H1 (cell line): ENCODE measurements at regions not wholly inside any gene's neighbourhood (a gene's known extent, or its start where the extent isn't known, plus 50 kb on each side); places are given as distances from the start of the nearest gene placed in this dataset.

ENCODE experiments used
- CTCF ChIA-PET: fragments of 300-600 bp; sonication (Branson Sonifier 250); formaldehyde crosslinking; loops from one replicate; lab custom pipeline; 2021; ENCODE audit not compliant: partially characterized antibody; lab: Charles Lee
- POLR2A ChIA-PET: fragments of 300-600 bp; sonication (Branson Sonifier 250); formaldehyde crosslinking; loops from one replicate; lab custom pipeline; 2021; ENCODE audit warnings: inconsistent platforms; ENCODE audit not compliant: partially characterized antibody; lab: Charles Lee
- DNase-seq, 2 experiments: peaks; one replicate each; pipeline versions ENCODE4 v3.0.0 to v3.0.0-alpha.2; 2010 to 2022; ENCODE audit warnings: low spot score in 2 of 2, low read depth in 1 of 2, mixed read lengths in 1 of 2
- FAIRE-seq: peaks from 2 replicates; lab custom pipeline; 2011; peaks lifted over from hg19 to GRCh38; lab: Jason Lieb, UNC
- H2AFZ ChIP-seq: 2 replicates; pipeline ENCODE4 v1.8.1; 2012; ENCODE audit warnings: low read length, inconsistent platforms
- H2AK5ac ChIP-seq: 2 replicates; pipeline ENCODE4 v1.6.1; 2013; ENCODE audit warnings: low read depth, low read length
- H2BK120ac ChIP-seq: replicated peaks from 2 replicates; pipeline ENCODE3; 2013; ENCODE audit warnings: low read depth, low read length, inconsistent platforms
- H2BK12ac ChIP-seq: 2 replicates; pipeline ENCODE4 v1.6.1; 2013; ENCODE audit warnings: low read depth, low read length
- H2BK15ac ChIP-seq: 2 replicates; pipeline ENCODE4 v1.6.1; 2013; ENCODE audit warnings: low read length
- H2BK20ac ChIP-seq: 2 replicates; pipeline ENCODE4 v1.6.1; 2013; ENCODE audit warnings: low read length
- H2BK5ac ChIP-seq: 2 replicates; pipeline ENCODE4 v1.6.1; 2013; ENCODE audit warnings: low read depth, low read length
- H3K14ac ChIP-seq: 2 replicates; pipeline ENCODE4 v1.6.1; 2013; ENCODE audit warnings: inconsistent platforms; ENCODE audit not compliant: insufficient read length
- H3K18ac ChIP-seq: 2 replicates; pipeline ENCODE4 v1.6.1; 2013; ENCODE audit warnings: low read length; ENCODE audit errors: extremely low read depth
- H3K23ac ChIP-seq: 2 replicates; pipeline ENCODE4 v1.6.1; 2013; ENCODE audit warnings: inconsistent platforms; ENCODE audit not compliant: insufficient read length
- H3K23me2 ChIP-seq: 2 replicates; pipeline ENCODE4 v1.6.1; 2013; ENCODE audit warnings: low read depth, low read length
- H3K27ac ChIP-seq: 2 replicates; pipeline ENCODE4 v1.6.1; 2011; ENCODE audit warnings: low read depth, low read length, inconsistent platforms
- H3K27me3 ChIP-seq, 4 experiments: replicated peaks in 1 of 4; 1 replicate in 1 of 4; 2 replicates in 3 of 4; pipeline versions ENCODE4 v1.6.1 to v1.8.1; 2011 to 2013; ENCODE audit warnings: low read length in 3 of 4, mild to moderate bottlenecking in 3 of 4, inconsistent platforms in 2 of 4, mixed read lengths in 2 of 4, moderate library complexity in 1 of 4; ENCODE audit not compliant: control insufficient read depth in 3 of 4, insufficient read depth in 3 of 4; ENCODE audit errors: extremely low read depth in 1 of 4
- H3K36me3 ChIP-seq, 4 experiments: 2 replicates each; pipeline versions ENCODE4 v1.6.1 to v1.8.1; 2011 to 2013; ENCODE audit warnings: mild to moderate bottlenecking in 4 of 4, low read length in 3 of 4, moderate library complexity in 2 of 4, control low read depth in 1 of 4, inconsistent platforms in 1 of 4; ENCODE audit not compliant: insufficient read depth in 4 of 4, control insufficient read depth in 2 of 4
- H3K4ac ChIP-seq: replicated peaks from 2 replicates; pipeline ENCODE3; 2013; ENCODE audit warnings: low read length, low read depth, mixed read lengths, inconsistent platforms; ENCODE audit not compliant: insufficient read length
- H3K4me1 ChIP-seq, 4 experiments: replicated peaks in 1 of 4; 1 replicate in 1 of 4; 2 replicates in 3 of 4; pipeline versions ENCODE4 v1.6.1 to v1.8.1; 2011 to 2013; ENCODE audit warnings: low read length in 3 of 4, inconsistent platforms in 2 of 4, mixed read lengths in 1 of 4; ENCODE audit not compliant: insufficient read depth in 4 of 4, control insufficient read depth in 3 of 4
- H3K4me2 ChIP-seq, 2 experiments: 2 replicates each; pipeline versions ENCODE4 v1.6.1 to v1.8.1; 2011 to 2013; ENCODE audit warnings: low read depth in 2 of 2, low read length in 2 of 2, control low read depth in 1 of 2, inconsistent platforms in 1 of 2, mild to moderate bottlenecking in 1 of 2; ENCODE audit not compliant: insufficient read depth in 1 of 2
- H3K4me3 ChIP-seq, 4 experiments: fragments of 200-600, 300-600 bp in 1 of 4; sonication (generic), shearing (Covaris generic), sonication (Bioruptor Twin) in 1 of 4; 2 replicates each; pipeline versions ENCODE4 v1.5.1 to v1.8.1; 2011 to 2016; ENCODE audit warnings: low read length in 4 of 4, low read depth in 3 of 4, control low read depth in 2 of 4, inconsistent platforms in 2 of 4, mild to moderate bottlenecking in 2 of 4, mixed read lengths in 1 of 4, moderate library complexity in 1 of 4; ENCODE audit not compliant: insufficient read depth in 2 of 4; ENCODE audit errors: extremely low read depth in 1 of 4
- H3K56ac ChIP-seq: replicated peaks from 2 replicates; pipeline ENCODE3; 2013; ENCODE audit warnings: low read depth, mild to moderate bottlenecking, mixed read lengths, low read length, inconsistent platforms; ENCODE audit not compliant: insufficient read length
- H3K79me1 ChIP-seq: 2 replicates; pipeline ENCODE4 v1.6.1; 2013; ENCODE audit warnings: low read depth, low read length, control low read depth
- H3K79me2 ChIP-seq, 2 experiments: 2 replicates each; pipeline versions ENCODE4 v1.6.1 to v1.8.1; 2012 to 2013; ENCODE audit warnings: low read length in 2 of 2, mild to moderate bottlenecking in 2 of 2, inconsistent platforms in 1 of 2; ENCODE audit not compliant: insufficient read depth in 2 of 2, control insufficient read depth in 1 of 2
- H3K9ac ChIP-seq, 4 experiments: replicated peaks in 1 of 4; 1 replicate in 1 of 4; 2 replicates in 3 of 4; pipeline versions ENCODE4 v1.6.1 to v1.8.1; 2011 to 2013; ENCODE audit warnings: low read depth in 3 of 4, low read length in 3 of 4, control low read depth in 2 of 4, mild to moderate bottlenecking in 2 of 4, moderate library complexity in 2 of 4, inconsistent platforms in 1 of 4; ENCODE audit errors: extremely low read depth in 1 of 4
- H3K9me3 ChIP-seq, 2 experiments: 2 replicates each; pipeline versions ENCODE4 v1.6.1 to v1.8.1; 2012 to 2013; ENCODE audit warnings: mild to moderate bottlenecking in 2 of 2, moderate library complexity in 2 of 2, control low read depth in 1 of 2, inconsistent platforms in 1 of 2, low read depth in 1 of 2, low read length in 1 of 2, mixed read lengths in 1 of 2; ENCODE audit not compliant: insufficient read depth in 2 of 2
- H4K20me1 ChIP-seq, 2 experiments: replicated peaks in 1 of 2; 2 replicates each; pipeline versions ENCODE3 to v1.8.1; 2011 to 2013; ENCODE audit warnings: inconsistent platforms in 2 of 2, low read length in 2 of 2, mild to moderate bottlenecking in 1 of 2; ENCODE audit not compliant: insufficient read depth in 2 of 2, control insufficient read depth in 1 of 2
- H4K5ac ChIP-seq: 2 replicates; pipeline ENCODE4 v1.6.1; 2013; ENCODE audit warnings: low read length, low read depth, mixed read lengths, inconsistent platforms; ENCODE audit not compliant: insufficient read length
- H4K8ac ChIP-seq: 2 replicates; pipeline ENCODE4 v1.8.0; 2013; ENCODE audit warnings: mild to moderate bottlenecking, moderate library complexity, low read length, inconsistent platforms; ENCODE audit not compliant: insufficient read depth; ENCODE audit errors: extremely low read depth
- H4K91ac ChIP-seq: replicated peaks from 2 replicates; pipeline ENCODE3; 2013; ENCODE audit warnings: low read length, mixed read lengths, inconsistent platforms; ENCODE audit not compliant: insufficient read length
- CHD2 ChIP-seq: IDR thresholded peaks from 2 replicates; pipeline ENCODE4 v1.6.1; 2012; ENCODE audit warnings: low read length, improper control_type of control experiment
- HDAC6 ChIP-seq: IDR thresholded peaks from one replicate; pipeline ENCODE4 v1.7.1; 2012; ENCODE audit warnings: low read depth, mild to moderate bottlenecking, inconsistent platforms, low read length, moderate library complexity
- JUND ChIP-seq: IDR thresholded peaks from 2 replicates; pipeline ENCODE4 v1.6.1; 2011; ENCODE audit warnings: mild to moderate bottlenecking, improper control_type of control experiment, low read length
- NRF1 ChIP-seq: IDR thresholded peaks from 2 replicates; pipeline ENCODE4 v1.6.1; 2011; ENCODE audit warnings: mild to moderate bottlenecking, low read depth, low read length, improper control_type of control experiment
- RBBP5 ChIP-seq: IDR thresholded peaks from 2 replicates; pipeline ENCODE4 v1.7.1; 2012; ENCODE audit warnings: low read depth, mild to moderate bottlenecking, inconsistent platforms, low read length, moderate library complexity, borderline replicate concordance
- SIRT6 ChIP-seq: IDR thresholded peaks from one replicate; pipeline ENCODE4 v1.7.1; 2012; ENCODE audit warnings: low read length, inconsistent platforms
- SP4 ChIP-seq: IDR thresholded peaks from 2 replicates; pipeline ENCODE4 v1.6.1; 2012; ENCODE audit warnings: low read length, inconsistent platforms
- TCF12 ChIP-seq: IDR thresholded peaks from 2 replicates; pipeline ENCODE4 v1.6.1; 2011; ENCODE audit warnings: low read depth, mild to moderate bottlenecking, low read length
- WGBS, 2 experiments: shearing (Covaris generic) in 1 of 2; methylation state at CpG; one replicate each; pipeline versions ENCODE4 v1.1.6 to v1.1.7; 2013 to 2015; ENCODE audit warnings: low lambda C conversion rate in 2 of 2, mixed read lengths in 2 of 2, inconsistent platforms in 1 of 2, low coverage in 1 of 2, missing lambda C conversion rate in 1 of 2; ENCODE audit not compliant: insufficient replicate concordance in 2 of 2, insufficient coverage in 1 of 2, insufficient read length in 1 of 2; ENCODE audit errors: extremely low coverage in 1 of 2, missing lambda C conversion rate in 1 of 2; 5-methylcytosine and 5-hydroxymethylcytosine counted together
- TF ChIP-seq, protein P1 (sequence below): IDR thresholded peaks from 2 replicates; pipeline ENCODE4 v1.6.1; 2011; ENCODE audit warnings: low read length, improper control_type of control experiment

DNA sequence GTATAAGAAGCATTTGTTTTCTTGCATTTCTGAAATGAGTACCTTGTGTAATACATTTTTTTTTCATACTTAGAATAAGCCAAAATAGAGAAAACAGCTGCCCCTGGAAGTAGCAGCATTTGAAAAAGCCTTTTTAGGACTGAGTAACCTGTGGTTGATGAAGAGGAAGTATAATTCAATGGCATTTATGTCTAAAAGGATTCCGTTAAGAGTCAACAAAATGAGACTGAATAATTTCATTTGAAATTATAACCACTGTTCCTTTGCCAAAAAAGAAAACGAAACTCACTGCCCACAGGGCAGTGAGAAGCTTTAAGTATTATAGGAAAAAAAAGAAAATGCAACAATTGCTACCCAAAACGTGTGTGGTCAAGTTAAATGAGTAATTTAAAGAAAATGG is 705.6 kb upstream of the PHF14 start:
- H3K4ac ChIP-seq: no peak overlapping the region
- no peak overlapping the region for H4K91ac ChIP-seq
- no peak overlapping the region for H2BK5ac ChIP-seq
- no peak overlapping the region for H2AFZ ChIP-seq
- H3K9ac ChIP-seq: no peak overlapping the region
- H3K79me2 ChIP-seq: no peaks in the 10 kb centered on the region
- no peaks in the 10 kb centered on the region for H3K23me2 ChIP-seq
- no peaks in the 10 kb centered on the region for H3K4me1 ChIP-seq
- no peak overlapping the region for H2AK5ac ChIP-seq
- peaks cover 0 to 3% of the 10 kb centered on the region in 2 experiments; a peak in 1 of 4 replicates for H3K9me3 ChIP-seq
- H3K23ac ChIP-seq: no peak overlapping the region
- H2BK20ac ChIP-seq: no peak overlapping the region
- no peak for FAIRE-seq
- H4K20me1 ChIP-seq: no peaks in the 10 kb centered on the region
- H3K27ac ChIP-seq: no peak overlapping the region
- H2BK12ac ChIP-seq: no peak overlapping the region
- H3K56ac ChIP-seq: no peak overlapping the region
- H3K27me3 ChIP-seq: no peaks in the 10 kb centered on the region
- H3K4me3 ChIP-seq: no peak overlapping the region
- H2BK15ac ChIP-seq: no peak overlapping the region
- H2BK120ac ChIP-seq: no peak overlapping the region
- no peaks in the 10 kb centered on the region for H3K36me3 ChIP-seq
- no peak overlapping the region for H3K4me2 ChIP-seq
- H3K14ac ChIP-seq: no peak overlapping the region
- TF ChIP-seq RBBP5 (no peak), SP4 (no peak), TCF12 (no peak), NRF1 (no peak), HDAC6 (no peak), JUND (no peak), SIRT6 (no peak), CHD2 (no peak)
- TF ChIP-seq, protein P1, sequence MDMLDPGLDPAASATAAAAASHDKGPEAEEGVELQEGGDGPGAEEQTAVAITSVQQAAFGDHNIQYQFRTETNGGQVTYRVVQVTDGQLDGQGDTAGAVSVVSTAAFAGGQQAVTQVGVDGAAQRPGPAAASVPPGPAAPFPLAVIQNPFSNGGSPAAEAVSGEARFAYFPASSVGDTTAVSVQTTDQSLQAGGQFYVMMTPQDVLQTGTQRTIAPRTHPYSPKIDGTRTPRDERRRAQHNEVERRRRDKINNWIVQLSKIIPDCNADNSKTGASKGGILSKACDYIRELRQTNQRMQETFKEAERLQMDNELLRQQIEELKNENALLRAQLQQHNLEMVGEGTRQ: no peak
- WGBS, 2 experiments: 79% methylated on average over 3 of the region's 3 CpGs; no CpG with 5 or more reads in 1 of the 2 experiments
- no peak overlapping the region for H4K8ac ChIP-seq
- CTCF ChIA-PET: interaction anchor here (0.7 kb wide), 1 partner anchor 235 kb away, joined by 4 read pairs; no protein-coding TSS in a partner anchor
- DNase-seq: no peak
- POLR2A ChIA-PET: no interaction called here
- H3K18ac ChIP-seq: no peak overlapping the region
- H4K5ac ChIP-seq: no peak overlapping the region
- H3K79me1 ChIP-seq: no peaks in the 10 kb centered on the region
